HL-60 (cell line): ENCODE measurements at regions not wholly inside any gene's neighbourhood (a gene's known extent, or its start where the extent isn't known, plus 50 kb on each side); places are given as distances from the start of the nearest gene placed in this dataset.

Experiments used
- DNase-seq, 2 experiments: peaks; one replicate each; pipeline ENCODE4 v3.0.0-alpha.2; 2010 to 2020; ENCODE audit warnings: low read depth in 1 of 2, low spot score in 1 of 2
- H3K27ac ChIP-seq: fragments of 250-450 bp; sonication (Bioruptor Pico); replicated peaks from 2 replicates; pipeline ENCODE4 v1.5.1; 2020; ENCODE audit warnings: mild to moderate bottlenecking, moderate library complexity
- H3K27me3 ChIP-seq: fragments of 250-450 bp; sonication (Bioruptor Pico); 2 replicates; pipeline ENCODE4 v1.5.1; 2021; ENCODE audit warnings: mild to moderate bottlenecking, moderate library complexity; ENCODE audit not compliant: insufficient read depth, poor library complexity, severe bottlenecking
- H3K4me3 ChIP-seq: replicated peaks from 2 replicates; pipeline ENCODE4 v1.5.1; 2011; ENCODE audit warnings: mild to moderate bottlenecking, control low read depth, low read length; ENCODE audit not compliant: insufficient read depth
- CTCF ChIP-seq: IDR thresholded peaks from one replicate; pipeline ENCODE4 v1.5.1; 2011; ENCODE audit warnings: low read length, control low read depth, inconsistent platforms; ENCODE audit not compliant: insufficient read depth
- GABPA ChIP-seq: IDR thresholded peaks from 2 replicates; pipeline ENCODE4 v1.6.1; 2012; ENCODE audit warnings: low read depth
- POLR2AphosphoS5 ChIP-seq: IDR thresholded peaks from 2 replicates; pipeline ENCODE4 v1.6.1; 2012; ENCODE audit warnings: low read depth
- REST ChIP-seq: IDR thresholded peaks from 2 replicates; pipeline ENCODE4 v1.6.1; 2012; ENCODE audit warnings: low read depth; ENCODE audit not compliant: insufficient replicate concordance
- SPI1 ChIP-seq: IDR thresholded peaks from 2 replicates; pipeline ENCODE4 v1.6.1; 2012; ENCODE audit warnings: low read depth, mild to moderate bottlenecking, borderline replicate concordance

GRCh38 chr2:75798569-75798968 lies 87.9 kb upstream of the GCFC2 start:
- Histone ChIP-seq H3K27ac (no peak overlapping the region), H3K4me3 (no peak overlapping the region), H3K27me3 (no peaks in the 10 kb centered on the region)
- no peak for TF ChIP-seq REST
- TF ChIP-seq POLR2AphosphoS5, result no peak
- no peak for TF ChIP-seq GABPA
- no peak for TF ChIP-seq CTCF
- no peak for TF ChIP-seq SPI1
- no peak for DNase-seq

GRCh38 chr2:75792996-75793395 lies 82.3 kb upstream of the GCFC2 start:
- Histone ChIP-seq H3K4me3 (no peak overlapping the region), H3K27me3 (peaks cover 2% of the 10 kb centered on the region), H3K27ac (no peak overlapping the region)
- TF ChIP-seq POLR2AphosphoS5 (no peak), SPI1 (no peak), GABPA (no peak), CTCF (no peak), REST (no peak)
- DNase-seq, result no peak

- TF ChIP-seq POLR2AphosphoS5, result no peak
- no peak for TF ChIP-seq REST
- TF ChIP-seq SPI1, result no peak
- TF ChIP-seq GABPA, result no peak
- TF ChIP-seq CTCF, result no peak
- no peak overlapping the region for H3K4me3 ChIP-seq
- DNase-seq, result no peak
- no peak overlapping the region for H3K27ac ChIP-seq
- peaks cover 2% of the 10 kb centered on the region for H3K27me3 ChIP-seq
These were observed 81.4 kb upstream of the GCFC2 start for GRCh38 chr2:75792146-75792545.
